RWPE1 (cell line): ENCODE measurements at regions not wholly inside any gene's neighbourhood (a gene's known extent, or its start where the extent isn't known, plus 50 kb on each side); places are given as distances from the start of the nearest gene placed in this dataset.

Experiments used
- CTCF ChIA-PET: fragments of 350-600 bp; sonication (Branson Sonifier 250); formaldehyde crosslinking; extraction: SDS; loops from one replicate; lab custom pipeline; 2021; lab: Yijun Ruan, JAX
- POLR2A ChIA-PET: fragments of 400-600 bp; formaldehyde crosslinking; extraction: SDS; loops from one replicate; lab custom pipeline; 2020; ENCODE audit warnings: antibody characterized with exemption; ENCODE audit not compliant: low non-redundant PET; lab: Yijun Ruan, JAX
- DNase-seq: peaks from one replicate; pipeline ENCODE4 v3.0.0; 2012; ENCODE audit warnings: low spot score
- H3K27ac ChIP-seq: fragments of 450-650 bp; 2 replicates; pipeline ENCODE4 v1.5.1; 2017
- TF ChIP-seq, protein P1 (sequence below): fragments of 450-650 bp; conservative IDR thresholded peaks from 2 replicates; pipeline ENCODE4 v1.5.1; 2017; ENCODE audit warnings: low read depth, mild to moderate bottlenecking

DNA sequence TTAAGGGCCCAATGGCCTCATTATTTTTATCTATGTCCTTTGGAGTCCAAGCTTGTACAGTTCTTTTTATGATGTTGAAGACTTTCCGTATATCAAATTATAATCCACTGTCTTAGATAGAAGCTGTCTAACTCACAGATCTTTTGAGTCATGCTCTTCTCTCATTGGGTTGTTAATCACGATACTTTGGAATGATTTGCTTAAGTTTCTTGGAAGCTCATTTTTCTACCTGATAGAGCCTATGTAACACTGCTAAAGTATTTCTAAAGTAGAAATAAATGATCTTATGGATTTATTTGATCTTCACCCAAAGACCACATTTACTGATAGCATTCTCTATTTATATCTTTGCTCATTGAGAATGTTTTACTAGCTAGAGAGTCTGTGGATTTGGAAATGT lies 1554.1 kb downstream of the PLA2G4A start:
- no peak for DNase-seq
- ChIA-PET POLR2A (no interaction called here), CTCF (interaction anchor here (0.6 kb wide), 1 partner anchor 452 kb away, joined by 5 read pairs; no protein-coding TSS in a partner anchor)
- H3K27ac ChIP-seq, result no peak overlapping the region
- TF ChIP-seq, protein P1, sequence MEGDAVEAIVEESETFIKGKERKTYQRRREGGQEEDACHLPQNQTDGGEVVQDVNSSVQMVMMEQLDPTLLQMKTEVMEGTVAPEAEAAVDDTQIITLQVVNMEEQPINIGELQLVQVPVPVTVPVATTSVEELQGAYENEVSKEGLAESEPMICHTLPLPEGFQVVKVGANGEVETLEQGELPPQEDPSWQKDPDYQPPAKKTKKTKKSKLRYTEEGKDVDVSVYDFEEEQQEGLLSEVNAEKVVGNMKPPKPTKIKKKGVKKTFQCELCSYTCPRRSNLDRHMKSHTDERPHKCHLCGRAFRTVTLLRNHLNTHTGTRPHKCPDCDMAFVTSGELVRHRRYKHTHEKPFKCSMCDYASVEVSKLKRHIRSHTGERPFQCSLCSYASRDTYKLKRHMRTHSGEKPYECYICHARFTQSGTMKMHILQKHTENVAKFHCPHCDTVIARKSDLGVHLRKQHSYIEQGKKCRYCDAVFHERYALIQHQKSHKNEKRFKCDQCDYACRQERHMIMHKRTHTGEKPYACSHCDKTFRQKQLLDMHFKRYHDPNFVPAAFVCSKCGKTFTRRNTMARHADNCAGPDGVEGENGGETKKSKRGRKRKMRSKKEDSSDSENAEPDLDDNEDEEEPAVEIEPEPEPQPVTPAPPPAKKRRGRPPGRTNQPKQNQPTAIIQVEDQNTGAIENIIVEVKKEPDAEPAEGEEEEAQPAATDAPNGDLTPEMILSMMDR, result no peak

DNA sequence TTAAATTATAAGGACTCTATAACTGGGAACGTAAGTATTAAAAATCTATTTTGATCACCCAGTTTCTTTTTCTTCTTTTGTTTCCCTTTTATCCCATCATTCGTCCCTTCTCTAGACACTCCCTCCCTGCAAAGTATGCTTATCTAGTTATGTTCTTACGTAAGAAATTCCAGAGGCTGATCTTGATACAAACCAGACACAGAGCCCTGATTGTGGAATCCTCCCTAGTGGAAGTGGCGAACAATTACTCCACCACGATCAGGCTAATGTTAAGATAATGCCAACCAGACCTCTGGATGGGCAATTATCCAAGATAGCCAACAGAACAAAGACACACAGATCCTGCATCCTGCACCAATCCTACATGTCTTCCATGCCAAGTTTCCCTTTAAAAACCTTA lies 1557.4 kb downstream of the PLA2G4A start:
- no peak overlapping the region for H3K27ac ChIP-seq
- TF ChIP-seq, protein P1, result no peak
- ChIA-PET CTCF (no interaction called here), POLR2A (no interaction called here)
- DNase-seq, result no peak

DNA sequence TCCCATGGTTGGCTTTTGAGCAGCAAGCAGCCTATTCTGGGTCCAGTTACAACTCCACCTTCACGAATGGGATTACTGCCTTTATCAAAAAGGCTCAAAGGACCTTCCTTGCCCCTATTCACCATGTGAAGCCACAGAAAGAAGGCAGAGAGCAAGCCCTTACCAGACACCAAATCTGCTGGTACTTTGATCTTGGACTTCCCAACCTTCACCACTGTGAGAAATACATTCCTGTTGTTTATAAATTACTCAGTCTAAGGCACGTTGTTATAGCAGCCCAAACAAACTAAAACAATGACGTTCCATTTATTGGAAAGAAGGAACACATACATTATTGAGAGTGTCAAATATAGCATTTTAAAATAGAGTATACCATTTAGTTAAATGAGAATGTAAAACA lies 1557.9 kb downstream of the PLA2G4A start:
- CTCF ChIA-PET, result no interaction called here

DNA sequence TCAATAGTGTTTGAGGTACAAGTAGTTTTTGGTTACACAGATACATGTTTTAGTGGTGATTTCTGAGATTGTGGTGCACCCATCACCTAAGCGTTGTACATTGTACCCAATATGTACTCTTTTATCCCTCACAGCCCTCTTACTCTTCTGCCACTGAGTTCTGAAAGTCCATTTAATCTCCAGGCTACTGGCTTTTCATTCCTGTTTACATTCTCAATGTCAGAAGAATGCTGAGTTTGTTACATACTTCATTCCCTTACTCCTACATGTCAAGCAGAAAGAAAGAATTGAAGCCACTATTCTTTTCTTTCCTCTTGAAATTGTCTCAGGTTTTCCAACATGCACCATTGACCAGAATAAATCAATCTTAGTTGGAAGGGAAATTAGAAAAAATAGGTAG lies 1565.9 kb downstream of the PLA2G4A start:
- ChIA-PET CTCF (no interaction called here), POLR2A (no interaction called here)
- H3K27ac ChIP-seq, result no peak overlapping the region
- no peak for DNase-seq
- TF ChIP-seq, protein P1, result no peak

More for the DNA sequence above, 1557.9 kb downstream of the PLA2G4A start:
- no peak for DNase-seq
- TF ChIP-seq, protein P1, result no peak
- H3K27ac ChIP-seq, result no peak overlapping the region
- POLR2A ChIA-PET, result no interaction called here

DNA sequence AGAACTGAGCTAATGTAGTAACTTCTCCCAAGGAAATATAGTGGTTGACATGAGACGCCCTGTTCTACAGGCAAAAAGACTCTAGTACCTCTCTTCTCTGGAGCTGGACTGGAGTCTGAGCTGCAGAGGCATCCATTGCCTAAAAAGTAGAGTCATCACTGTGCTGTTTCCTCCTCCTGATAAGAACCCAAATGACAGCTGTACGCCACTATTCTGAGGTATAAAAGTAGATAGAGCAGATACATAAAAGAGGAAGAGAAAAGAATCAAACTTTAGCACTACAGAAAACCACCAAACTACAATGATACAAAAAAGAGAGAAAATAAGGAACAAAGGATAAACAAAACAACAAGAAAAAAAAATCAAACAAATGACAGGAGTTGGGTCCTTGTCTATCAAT lies 1568.8 kb downstream of the PLA2G4A start:
- DNase-seq, result no peak
- ChIA-PET CTCF (no interaction called here), POLR2A (no interaction called here)
- H3K27ac ChIP-seq, result no peak overlapping the region
- TF ChIP-seq, protein P1, result no peak

DNA sequence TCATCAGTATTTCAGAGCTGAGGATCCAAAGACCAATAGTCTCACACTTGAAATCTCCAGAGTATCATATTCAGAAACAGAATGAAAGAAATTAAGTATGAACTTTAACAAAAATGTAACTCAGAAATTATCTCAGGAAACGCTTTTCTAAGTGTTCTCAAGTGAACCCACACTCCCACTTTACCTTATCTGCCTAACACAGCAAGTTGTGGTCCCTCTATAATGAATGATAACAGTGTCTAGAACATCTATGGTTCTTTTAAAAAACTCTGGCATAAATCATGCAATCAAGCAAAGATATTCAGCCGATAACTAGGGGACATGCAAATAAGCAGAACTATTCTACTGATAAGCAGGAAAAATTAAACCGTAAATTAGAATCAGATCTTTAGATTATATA lies 1574.2 kb downstream of the PLA2G4A start:
- CTCF ChIA-PET, result no interaction called here

More for the DNA sequence above, 1574.2 kb downstream of the PLA2G4A start:
- POLR2A ChIA-PET, result no interaction called here
- H3K27ac ChIP-seq, result no peak overlapping the region
- TF ChIP-seq, protein P1, result no peak
- DNase-seq, result no peak
